A549 (cell line): ENCODE measurements at regions not wholly inside any gene's neighbourhood (a gene's known extent, or its start where the extent isn't known, plus 50 kb on each side); places are given as distances from the start of the nearest gene placed in this dataset.

Source experiments
- ATAC-seq, 2 experiments: fragments of 200-7000 bp in 1 of 2; fragments of >200 bp in 1 of 2; cut with Nextera tagmentation in 1 of 2; cut with Tn5 transposase in 1 of 2; 3 replicates each; pipeline versions ENCODE4 v1.8.0 to v1.9.1; 2018 to 2020; ENCODE audit warnings: mild to moderate bottlenecking in 1 of 2, moderate library complexity in 1 of 2
- CTCF ChIA-PET: fragments of 300-600 bp; sonication (Branson Sonifier 250); formaldehyde crosslinking; extraction: SDS; loops from one replicate; lab custom pipeline; 2021; ENCODE audit warnings: antibody characterized with exemption, inconsistent platforms; lab: Yijun Ruan, JAX
- POLR2A ChIA-PET: fragments of 350-600 bp; formaldehyde crosslinking; extraction: SDS; loops from one replicate; lab custom pipeline; 2021; ENCODE audit warnings: antibody characterized with exemption, inconsistent platforms; lab: Yijun Ruan, JAX
- DNase-seq, 2 experiments: peaks; one replicate each; pipeline versions ENCODE4 v3.0.0 to v3.0.0-alpha.2; 2011 to 2016; ENCODE audit warnings: low read depth in 1 of 2, low spot score in 1 of 2
- FAIRE-seq: peaks from 2 replicates; lab custom pipeline; 2011; peaks lifted over from hg19 to GRCh38; lab: Jason Lieb, UNC
- H3K27ac ChIP-seq, 2 experiments: fragments of >200 bp; sonication (Bioruptor Twin); formaldehyde crosslinking; 3 replicates each; pipeline ENCODE4 v1.5.1; 2016 to 2017
- H3K4me1 ChIP-seq: fragments of >200 bp; sonication (Bioruptor Twin); formaldehyde crosslinking; 3 replicates; pipeline ENCODE4 v1.6.1; 2016
- H3K4me2 ChIP-seq: fragments of >200 bp; sonication (Bioruptor Twin); formaldehyde crosslinking; 3 replicates; pipeline ENCODE4 v1.6.1; 2016
- H3K4me3 ChIP-seq: fragments of >200 bp; sonication (Bioruptor Twin); formaldehyde crosslinking; 3 replicates; pipeline ENCODE4 v1.5.1; 2016
- H3K9me3 ChIP-seq: fragments of >200 bp; sonication (Bioruptor Twin); formaldehyde crosslinking; 3 replicates; pipeline ENCODE4 v1.6.1; 2016
- CTCF ChIP-seq: fragments of >200 bp; sonication (Bioruptor Twin); formaldehyde crosslinking; IDR thresholded peaks from 3 replicates; pipeline ENCODE4 v1.5.1; 2016
- ELK1 ChIP-seq: fragments of 150-350 bp; IDR thresholded peaks from 2 replicates; pipeline ENCODE4 v1.6.1; 2014; ENCODE audit warnings: low read depth, mild to moderate bottlenecking, low read length
- ESRRA ChIP-seq: fragments of 150-350 bp; IDR thresholded peaks from 2 replicates; pipeline ENCODE4 v1.6.1; 2014; ENCODE audit warnings: mild to moderate bottlenecking, low read length, borderline replicate concordance
- HMGXB4 ChIP-seq: fragments of 250-450 bp; sonication (Bioruptor Pico); IDR thresholded peaks from 2 replicates; pipeline ENCODE4 v1.5.0; 2021; ENCODE audit warnings: mild to moderate bottlenecking, moderate library complexity, borderline replicate concordance
- HOXB13 ChIP-seq: fragments of 250-450 bp; sonication (Bioruptor Pico); IDR thresholded peaks from 2 replicates; pipeline ENCODE4 v1.5.0; 2020; ENCODE audit warnings: low read depth, mild to moderate bottlenecking, moderate library complexity
- MAFK ChIP-seq: fragments of 450-650 bp; IDR thresholded peaks from 2 replicates; pipeline ENCODE4 v1.6.1; 2014; ENCODE audit not compliant: partially characterized antibody
- MAX ChIP-seq: IDR thresholded peaks from 2 replicates; pipeline ENCODE4 v1.6.1; 2012
- MYC ChIP-seq: IDR thresholded peaks from 2 replicates; pipeline ENCODE4 v1.6.1; 2012; ENCODE audit warnings: mild to moderate bottlenecking, inconsistent platforms, low read length, improper control_type of control experiment, borderline replicate concordance
- PHF8 ChIP-seq: fragments of 200-600 bp; sonication (generic); IDR thresholded peaks from 2 replicates; pipeline ENCODE4 v1.6.1; 2016; ENCODE audit warnings: low read depth, mild to moderate bottlenecking, antibody characterized with exemption, moderate library complexity, borderline replicate concordance
- RARB ChIP-seq: fragments of 250-450 bp; sonication (Bioruptor Pico); IDR thresholded peaks from 2 replicates; pipeline ENCODE4 v1.8.0; 2021; ENCODE audit warnings: mild to moderate bottlenecking, moderate library complexity
- RCOR1 ChIP-seq: fragments of 150-350 bp; IDR thresholded peaks from 2 replicates; pipeline ENCODE4 v1.6.1; 2014; ENCODE audit warnings: antibody characterized with exemption, low read length, low read depth
- TFCP2L1 ChIP-seq: fragments of 250-450 bp; sonication (Bioruptor Pico); IDR thresholded peaks from 2 replicates; pipeline ENCODE4 v1.5.0; 2021; ENCODE audit warnings: mild to moderate bottlenecking
- TP53 ChIP-seq: fragments of 250-450 bp; sonication (Bioruptor Pico); IDR thresholded peaks from 2 replicates; pipeline ENCODE4 v1.5.0; 2021; ENCODE audit warnings: mild to moderate bottlenecking, moderate library complexity
- USF2 ChIP-seq: fragments of 450-650 bp; IDR thresholded peaks from 2 replicates; pipeline ENCODE4 v1.6.1; 2014; ENCODE audit warnings: antibody characterized with exemption
- ZSCAN20 ChIP-seq: fragments of 250-450 bp; sonication (Bioruptor Pico); IDR thresholded peaks from 2 replicates; pipeline ENCODE4 v1.8.0; 2022; ENCODE audit warnings: mild to moderate bottlenecking, moderate library complexity
- WGBS: methylation state at CpG from one replicate; pipeline ENCODE4 v1.1.6; 2017; ENCODE audit errors: missing lambda C conversion rate; 5-methylcytosine and 5-hydroxymethylcytosine counted together
- TF ChIP-seq, protein P1 (sequence below): fragments of 250-450 bp; sonication (Bioruptor Pico); IDR thresholded peaks from 2 replicates; pipeline ENCODE4 v1.5.0; 2020; ENCODE audit warnings: low read depth, mild to moderate bottlenecking, moderate library complexity
- TF ChIP-seq, protein P2 (sequence below): IDR thresholded peaks from 2 replicates; pipeline ENCODE4 v1.6.1; 2012; ENCODE audit warnings: low read depth, borderline replicate concordance
- TF ChIP-seq, protein P3 (sequence below): IDR thresholded peaks from 2 replicates; pipeline ENCODE4 v1.6.1; 2012
- TF ChIP-seq, protein P4 (sequence below): fragments of 200-600 bp; sonication (generic); IDR thresholded peaks from 2 replicates; pipeline ENCODE4 v1.6.1; 2016; ENCODE audit warnings: antibody characterized with exemption, mild to moderate bottlenecking, moderate library complexity

DNA sequence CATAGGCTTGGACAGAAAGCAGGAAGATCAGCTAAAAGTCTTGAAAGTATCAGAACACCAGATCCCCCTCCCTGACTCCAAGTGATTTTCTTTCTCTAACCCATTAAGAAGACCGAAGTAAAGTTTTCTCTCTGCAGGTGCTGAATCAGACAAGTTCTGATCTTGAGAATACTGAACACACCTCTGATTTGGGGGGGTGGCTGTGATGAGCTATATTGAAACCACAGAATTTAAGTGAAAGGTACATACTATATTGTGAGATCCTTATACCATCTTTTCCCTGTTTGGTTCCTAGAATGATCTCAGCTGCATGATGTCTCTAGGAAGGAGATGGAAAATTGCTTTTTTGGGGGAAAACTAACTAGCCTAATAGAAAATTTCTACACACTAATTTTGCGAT is 196.0 kb downstream of the DIPK2A start:
- CTCF ChIA-PET: no interaction called here
- ATAC-seq: no peak
- POLR2A ChIA-PET: no interaction called here

DNA sequence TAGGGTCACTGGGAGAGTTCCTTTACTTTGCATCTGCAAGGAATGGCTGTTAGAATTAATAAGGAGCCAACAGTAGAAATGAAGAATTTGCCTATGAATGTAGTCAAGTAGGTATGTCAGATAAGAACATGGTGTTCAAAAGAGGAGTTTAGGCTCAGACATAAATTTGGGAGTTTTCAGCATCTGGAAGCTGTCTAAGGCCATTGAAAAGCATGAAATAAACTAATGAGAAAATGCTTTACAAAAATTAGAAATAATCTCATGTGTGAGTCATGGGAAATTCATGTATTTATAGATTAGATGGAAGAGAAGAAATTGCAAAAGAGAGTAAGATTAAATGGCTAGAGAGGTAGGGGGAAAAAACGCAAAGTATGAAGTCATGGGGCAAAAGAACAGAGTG is 201.9 kb downstream of the DIPK2A start:
- CTCF ChIA-PET: interaction anchor here (0.6 kb wide), 1 partner anchor 130 kb away, joined by 3 read pairs; no protein-coding TSS in a partner anchor
- H3K27ac ChIP-seq: no peak overlapping the region
- ATAC-seq (no peak), FAIRE-seq (no peak), DNase-seq (no peak)
- no peak overlapping the region for H3K4me3 ChIP-seq
- H3K4me2 ChIP-seq: no peak overlapping the region
- TF ChIP-seq, protein P1, sequence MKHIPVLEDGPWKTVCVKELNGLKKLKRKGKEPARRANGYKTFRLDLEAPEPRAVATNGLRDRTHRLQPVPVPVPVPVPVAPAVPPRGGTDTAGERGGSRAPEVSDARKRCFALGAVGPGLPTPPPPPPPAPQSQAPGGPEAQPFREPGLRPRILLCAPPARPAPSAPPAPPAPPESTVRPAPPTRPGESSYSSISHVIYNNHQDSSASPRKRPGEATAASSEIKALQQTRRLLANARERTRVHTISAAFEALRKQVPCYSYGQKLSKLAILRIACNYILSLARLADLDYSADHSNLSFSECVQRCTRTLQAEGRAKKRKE: no peak
- POLR2A ChIA-PET: no interaction called here
- H3K4me1 ChIP-seq: no peaks in the 10 kb centered on the region
- WGBS: 5% methylated on average over 1 of the region's 1 CpG
- H3K9me3 ChIP-seq: no peaks in the 10 kb centered on the region

More for the DNA sequence above, 196.0 kb downstream of the DIPK2A start:
- FAIRE-seq (no peak), DNase-seq (no peak)
- TF ChIP-seq CTCF (no peak), MAX (no peak), TFCP2L1 (CRISPR knock-in tag) (no peak), HMGXB4 (no peak), RARB (CRISPR knock-in tag) (no peak), ZSCAN20 (no peak), MAFK (no peak)
- H3K4me2 ChIP-seq: no peak overlapping the region
- H3K27ac ChIP-seq: no peak overlapping the region
- H3K9me3 ChIP-seq: no peaks in the 10 kb centered on the region
- no peaks in the 10 kb centered on the region for H3K4me1 ChIP-seq
- H3K4me3 ChIP-seq: no peak overlapping the region
- 34% methylated on average over 2 of the region's 2 CpGs for WGBS

DNA sequence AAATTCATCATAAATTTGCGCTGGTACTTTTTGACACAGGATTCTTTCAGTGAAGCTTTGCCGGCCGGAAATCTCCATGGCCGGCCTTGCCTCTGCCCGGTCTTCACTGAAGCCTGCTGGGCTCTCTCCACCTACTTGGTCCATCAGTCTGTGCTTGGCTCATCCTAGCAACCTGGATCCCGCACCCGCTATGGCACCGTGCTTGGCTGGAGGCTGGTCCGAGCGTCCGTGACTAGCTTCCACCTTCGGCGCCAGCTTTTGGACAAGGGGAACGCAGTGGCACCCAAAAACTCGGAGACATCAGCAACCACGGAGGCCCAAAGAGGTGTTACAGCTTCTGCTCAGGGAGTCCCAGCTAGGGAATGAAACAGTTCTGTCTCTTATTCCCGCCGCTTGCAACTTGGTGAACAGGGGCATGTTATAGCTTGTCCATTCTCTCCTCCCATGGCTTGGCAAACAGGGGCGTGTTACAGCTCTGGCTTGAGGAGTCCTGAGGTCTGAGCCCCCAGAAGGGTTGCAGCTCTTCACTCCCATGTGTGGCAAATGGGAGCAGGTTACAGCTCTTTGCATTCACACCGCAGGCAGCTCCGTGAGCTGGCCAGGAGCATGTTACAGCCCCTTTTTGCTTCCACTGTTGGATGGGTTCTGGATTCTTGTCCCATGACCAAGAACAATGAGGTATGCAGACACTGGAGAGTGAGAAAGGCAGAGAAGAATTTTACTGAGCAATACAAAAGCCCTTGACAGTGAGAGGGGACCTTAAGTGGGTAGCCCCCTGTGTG is 204.2 kb downstream of the DIPK2A start:
- CTCF ChIA-PET: no interaction called here
- H3K4me1 ChIP-seq: no peaks in the 10 kb centered on the region
- H3K9me3 ChIP-seq: no peaks in the 10 kb centered on the region
- no peak for ATAC-seq
- POLR2A ChIA-PET: no interaction called here
- H3K4me3 ChIP-seq: no peak overlapping the region
- DNase-seq: no peak
- no peak for FAIRE-seq
- H3K4me2 ChIP-seq: no peak overlapping the region
- H3K27ac ChIP-seq: no peak overlapping the region
- WGBS: 48% methylated on average over 19 of the region's 21 CpGs
- TF ChIP-seq MYC: no peak
- no peak for TF ChIP-seq ELK1
- TF ChIP-seq TFCP2L1 (CRISPR knock-in tag): no peak
- TF ChIP-seq PHF8: no peak
- TF ChIP-seq, protein P2, sequence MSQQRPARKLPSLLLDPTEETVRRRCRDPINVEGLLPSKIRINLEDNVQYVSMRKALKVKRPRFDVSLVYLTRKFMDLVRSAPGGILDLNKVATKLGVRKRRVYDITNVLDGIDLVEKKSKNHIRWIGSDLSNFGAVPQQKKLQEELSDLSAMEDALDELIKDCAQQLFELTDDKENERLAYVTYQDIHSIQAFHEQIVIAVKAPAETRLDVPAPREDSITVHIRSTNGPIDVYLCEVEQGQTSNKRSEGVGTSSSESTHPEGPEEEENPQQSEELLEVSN: no peak
- TF ChIP-seq ESRRA: no peak
- no peak for TF ChIP-seq USF2
- TF ChIP-seq HOXB13 (CRISPR knock-in tag): no peak
- TF ChIP-seq RCOR1: no peak
- TF ChIP-seq, protein P3, sequence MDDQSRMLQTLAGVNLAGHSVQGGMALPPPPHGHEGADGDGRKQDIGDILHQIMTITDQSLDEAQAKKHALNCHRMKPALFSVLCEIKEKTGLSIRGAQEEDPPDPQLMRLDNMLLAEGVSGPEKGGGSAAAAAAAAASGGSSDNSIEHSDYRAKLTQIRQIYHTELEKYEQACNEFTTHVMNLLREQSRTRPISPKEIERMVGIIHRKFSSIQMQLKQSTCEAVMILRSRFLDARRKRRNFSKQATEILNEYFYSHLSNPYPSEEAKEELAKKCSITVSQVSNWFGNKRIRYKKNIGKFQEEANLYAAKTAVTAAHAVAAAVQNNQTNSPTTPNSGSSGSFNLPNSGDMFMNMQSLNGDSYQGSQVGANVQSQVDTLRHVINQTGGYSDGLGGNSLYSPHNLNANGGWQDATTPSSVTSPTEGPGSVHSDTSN: no peak
- TF ChIP-seq, protein P4, sequence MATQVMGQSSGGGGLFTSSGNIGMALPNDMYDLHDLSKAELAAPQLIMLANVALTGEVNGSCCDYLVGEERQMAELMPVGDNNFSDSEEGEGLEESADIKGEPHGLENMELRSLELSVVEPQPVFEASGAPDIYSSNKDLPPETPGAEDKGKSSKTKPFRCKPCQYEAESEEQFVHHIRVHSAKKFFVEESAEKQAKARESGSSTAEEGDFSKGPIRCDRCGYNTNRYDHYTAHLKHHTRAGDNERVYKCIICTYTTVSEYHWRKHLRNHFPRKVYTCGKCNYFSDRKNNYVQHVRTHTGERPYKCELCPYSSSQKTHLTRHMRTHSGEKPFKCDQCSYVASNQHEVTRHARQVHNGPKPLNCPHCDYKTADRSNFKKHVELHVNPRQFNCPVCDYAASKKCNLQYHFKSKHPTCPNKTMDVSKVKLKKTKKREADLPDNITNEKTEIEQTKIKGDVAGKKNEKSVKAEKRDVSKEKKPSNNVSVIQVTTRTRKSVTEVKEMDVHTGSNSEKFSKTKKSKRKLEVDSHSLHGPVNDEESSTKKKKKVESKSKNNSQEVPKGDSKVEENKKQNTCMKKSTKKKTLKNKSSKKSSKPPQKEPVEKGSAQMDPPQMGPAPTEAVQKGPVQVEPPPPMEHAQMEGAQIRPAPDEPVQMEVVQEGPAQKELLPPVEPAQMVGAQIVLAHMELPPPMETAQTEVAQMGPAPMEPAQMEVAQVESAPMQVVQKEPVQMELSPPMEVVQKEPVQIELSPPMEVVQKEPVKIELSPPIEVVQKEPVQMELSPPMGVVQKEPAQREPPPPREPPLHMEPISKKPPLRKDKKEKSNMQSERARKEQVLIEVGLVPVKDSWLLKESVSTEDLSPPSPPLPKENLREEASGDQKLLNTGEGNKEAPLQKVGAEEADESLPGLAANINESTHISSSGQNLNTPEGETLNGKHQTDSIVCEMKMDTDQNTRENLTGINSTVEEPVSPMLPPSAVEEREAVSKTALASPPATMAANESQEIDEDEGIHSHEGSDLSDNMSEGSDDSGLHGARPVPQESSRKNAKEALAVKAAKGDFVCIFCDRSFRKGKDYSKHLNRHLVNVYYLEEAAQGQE: no peak
- no peak for TF ChIP-seq TP53 (CRISPR knock-in tag)
